ENCODE measurements at regions not wholly inside any gene's neighbourhood (a gene's known extent, or its start where the extent isn't known, plus 50 kb on each side); places are given as distances from the start of the nearest gene placed in this dataset.

- H3K4me3 ChIP-seq (ENCODE audit: low read length): no peak overlapping the region
- TF ChIP-seq ZNF274 (IDR thresholded peaks at IDR 0.05; ENCODE audit: low read depth, low read length): no peak
Observed at GRCh38 chr15:99440551-99441443, 125.0 kb upstream of the MEF2A start.

- no peak overlapping the region for H3K4me3 ChIP-seq (ENCODE audit: low read length)
- TF ChIP-seq ZNF274 (IDR thresholded peaks at IDR 0.05; ENCODE audit: low read depth, low read length): no peak
Observed at GRCh38 chr15:99441444-99441800, 124.4 kb upstream of the MEF2A start.

- no peak for TF ChIP-seq ZNF274 (IDR thresholded peaks at IDR 0.05; ENCODE audit: low read depth, low read length)
- no peak overlapping the region for H3K4me3 ChIP-seq (ENCODE audit: low read length)
Observed at GRCh38 chr15:99441871-99442251, 123.9 kb upstream of the MEF2A start.

DNA sequence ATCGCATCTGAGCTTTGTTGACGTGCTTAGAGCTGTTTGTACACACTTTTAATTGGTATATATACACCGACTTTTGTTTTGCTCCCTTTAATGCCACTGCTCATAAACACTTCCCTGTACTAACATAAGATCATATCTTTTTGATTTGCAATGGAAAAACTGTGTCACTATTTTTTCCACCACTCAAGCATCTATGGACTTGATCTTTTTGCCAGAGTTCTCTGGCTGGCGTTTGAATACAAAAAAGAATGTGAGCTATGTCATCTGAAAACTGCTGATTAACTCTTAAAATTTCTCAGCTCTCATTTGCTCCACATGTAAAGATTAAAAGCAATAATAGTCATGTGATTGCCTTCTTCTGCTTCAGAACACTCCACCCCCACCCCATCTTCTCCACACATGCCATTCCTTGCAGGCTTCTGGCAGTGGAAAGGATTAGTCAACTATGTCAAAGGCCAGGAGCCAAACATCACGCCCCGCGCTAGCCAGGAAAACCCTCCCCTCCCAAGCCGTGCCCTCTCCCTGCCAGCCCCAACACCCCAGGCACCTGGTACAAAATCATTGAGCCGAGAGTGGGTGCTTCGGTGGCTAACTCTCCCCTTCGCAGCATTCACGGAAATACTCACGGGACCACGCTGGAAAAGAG lies 123.4 kb upstream of the MEF2A start:
- no peak for TF ChIP-seq ZNF274 (IDR thresholded peaks at IDR 0.05; ENCODE audit: low read depth, low read length)
- H3K4me3 ChIP-seq (ENCODE audit: low read length): no peak overlapping the region

DNA sequence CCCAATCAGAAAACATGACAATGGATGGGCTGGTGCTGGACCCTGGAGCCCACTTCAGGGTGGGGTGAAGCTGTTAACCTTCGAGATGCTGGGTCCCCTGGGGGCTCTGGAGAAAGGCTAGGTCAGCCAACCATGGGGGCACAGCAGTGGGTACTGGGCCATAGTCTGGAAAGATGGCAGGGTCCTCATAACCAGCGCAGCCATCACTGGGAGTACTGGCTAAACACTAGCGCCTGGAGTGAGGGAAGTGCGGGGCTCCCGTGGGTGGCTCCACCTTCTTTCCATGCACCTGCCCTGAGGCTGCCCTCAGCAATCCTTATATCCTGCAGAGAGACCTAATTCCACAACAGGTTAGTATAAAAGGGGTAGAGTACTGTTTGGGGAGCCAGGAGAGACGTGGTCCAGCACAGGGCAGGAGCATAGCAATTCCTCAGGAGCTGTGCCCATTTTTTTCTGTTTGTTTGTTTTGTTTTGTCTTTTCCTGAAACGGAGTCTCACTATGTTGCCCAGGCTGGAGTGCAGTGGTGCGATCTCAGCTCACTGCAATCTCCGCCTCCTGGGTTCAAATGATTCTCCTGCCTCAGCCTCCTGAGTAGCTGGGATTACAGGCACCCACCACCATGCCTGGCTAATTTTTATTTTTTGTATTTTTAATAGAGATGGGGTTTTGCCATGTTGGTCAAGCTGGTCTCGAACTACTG lies 122.6 kb upstream of the MEF2A start:
- no peak overlapping the region for H3K4me3 ChIP-seq (ENCODE audit: low read length)
- no peak for TF ChIP-seq ZNF274 (IDR thresholded peaks at IDR 0.05; ENCODE audit: low read depth, low read length)

DNA sequence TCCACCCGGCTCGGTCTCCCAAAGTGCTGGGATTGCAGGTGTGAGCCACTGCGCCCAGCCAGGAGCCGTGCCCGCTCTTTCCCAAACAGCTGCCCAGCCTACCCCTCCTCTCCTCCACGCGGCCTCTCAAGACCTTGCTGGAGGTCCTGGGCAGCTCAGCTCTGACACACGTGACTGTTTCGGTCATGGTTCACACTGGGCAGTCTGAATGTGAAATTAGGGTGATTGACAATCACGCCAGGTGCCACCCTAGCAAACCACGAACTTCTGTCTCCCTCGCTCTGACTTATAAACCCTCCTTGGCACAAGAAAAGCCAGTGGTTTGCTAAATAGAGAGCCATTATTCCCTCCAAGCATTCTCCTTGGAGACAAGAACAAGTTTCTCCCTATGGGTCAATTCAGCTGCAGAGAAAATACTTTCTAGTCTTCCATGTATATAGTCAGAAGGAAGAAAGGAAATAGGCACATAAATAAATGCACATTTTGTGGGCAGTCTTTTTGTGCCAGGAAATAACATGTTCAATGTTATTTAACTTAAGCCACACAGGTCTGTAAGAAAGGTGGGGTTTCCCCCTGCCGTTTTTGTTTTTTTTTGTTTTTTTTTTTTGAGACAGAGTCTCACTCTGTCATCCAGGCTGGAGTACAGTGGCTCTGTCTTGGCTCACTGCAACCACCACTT lies 121.9 kb upstream of the MEF2A start:
- no peak for TF ChIP-seq ZNF274 (IDR thresholded peaks at IDR 0.05; ENCODE audit: low read depth, low read length)
- no peak overlapping the region for H3K4me3 ChIP-seq (ENCODE audit: low read length)

DNA sequence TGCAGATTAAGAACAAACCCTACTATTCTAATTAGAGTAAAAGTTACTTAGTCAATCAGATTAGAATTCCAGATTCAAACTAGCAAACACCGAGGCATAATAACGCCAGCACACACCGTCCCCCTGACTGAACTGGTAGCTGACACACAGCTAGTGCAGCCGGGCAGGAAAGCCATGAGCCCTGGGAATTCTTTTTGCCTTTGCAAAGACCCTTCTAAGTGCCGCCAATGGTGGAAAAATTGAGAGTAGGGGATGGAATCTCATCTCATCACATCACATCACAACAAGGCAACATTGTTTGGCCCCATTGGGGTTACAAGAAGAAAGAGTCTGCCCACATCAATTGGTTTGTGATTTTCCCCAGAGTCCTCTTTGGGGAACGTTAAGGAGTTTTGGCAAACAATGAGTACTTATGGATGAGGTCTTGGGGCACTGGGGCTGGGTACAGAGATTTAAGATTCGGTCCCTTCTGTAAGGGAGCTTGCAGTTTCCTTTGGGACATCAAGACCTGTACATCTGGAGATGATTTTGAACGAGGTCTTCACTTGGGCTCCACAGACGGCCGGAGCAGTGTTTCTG lies 120.4 kb upstream of the MEF2A start:
- no peak overlapping the region for H3K4me3 ChIP-seq (ENCODE audit: low read length)
- no peak for TF ChIP-seq ZNF274 (IDR thresholded peaks at IDR 0.05; ENCODE audit: low read depth, low read length)

GRCh38 chr15:99446565-99447496 lies 119.0 kb upstream of the MEF2A start:
- TF ChIP-seq ZNF274 (IDR thresholded peaks at IDR 0.05; ENCODE audit: low read depth, low read length): no peak
- no peak overlapping the region for H3K4me3 ChIP-seq (ENCODE audit: low read length)

DNA sequence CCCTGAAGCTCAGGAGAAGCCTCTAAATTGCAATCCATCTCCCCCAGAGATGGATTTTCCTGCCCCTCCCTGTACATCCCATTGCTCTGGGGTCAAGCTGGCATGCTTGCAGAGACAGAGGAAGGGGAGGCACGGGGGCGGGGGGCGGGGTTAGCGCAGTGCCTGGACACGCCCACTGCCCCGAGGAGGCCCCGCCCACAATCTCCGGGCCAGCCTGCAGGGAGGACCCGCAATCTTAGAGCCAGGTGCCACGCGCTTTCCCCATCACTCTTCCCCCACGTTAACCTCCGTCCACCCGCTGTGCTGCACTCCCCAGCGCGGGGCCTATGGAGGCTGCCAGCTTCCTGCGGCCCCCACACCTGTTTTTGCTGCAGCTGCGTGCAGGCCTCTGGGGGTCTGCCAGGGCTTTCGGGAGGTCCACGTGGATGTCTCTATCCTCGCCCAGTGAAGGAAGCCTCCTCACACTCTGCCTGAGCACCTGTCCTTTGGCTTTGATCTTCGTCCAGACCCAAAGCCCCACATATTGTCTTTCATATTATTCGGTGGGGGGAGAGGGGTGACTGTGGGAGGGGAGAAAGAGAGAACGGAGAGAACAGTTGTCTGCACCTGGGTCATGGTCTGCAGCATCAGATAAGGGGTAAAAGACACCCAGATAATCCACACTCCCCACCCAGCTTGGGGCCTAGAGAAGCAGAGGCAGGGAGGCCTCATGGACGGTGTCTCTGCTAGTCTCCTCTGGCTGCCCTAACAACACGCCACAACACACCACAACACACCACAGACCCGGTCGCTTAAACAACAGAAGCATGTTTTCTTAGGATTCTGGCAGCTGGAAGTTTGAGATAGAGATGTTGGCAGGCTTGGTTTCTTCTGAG lies 118.0 kb upstream of the MEF2A start:
- no peak for TF ChIP-seq ZNF274 (IDR thresholded peaks at IDR 0.05; ENCODE audit: low read depth, low read length)
- no peak overlapping the region for H3K4me3 ChIP-seq (ENCODE audit: low read length)

- H3K4me3 ChIP-seq (ENCODE audit: low read length): no peak overlapping the region
- TF ChIP-seq ZNF274 (IDR thresholded peaks at IDR 0.05; ENCODE audit: low read depth, low read length): no peak
Observed at GRCh38 chr15:99449514-99449913, 116.3 kb upstream of the MEF2A start.

DNA sequence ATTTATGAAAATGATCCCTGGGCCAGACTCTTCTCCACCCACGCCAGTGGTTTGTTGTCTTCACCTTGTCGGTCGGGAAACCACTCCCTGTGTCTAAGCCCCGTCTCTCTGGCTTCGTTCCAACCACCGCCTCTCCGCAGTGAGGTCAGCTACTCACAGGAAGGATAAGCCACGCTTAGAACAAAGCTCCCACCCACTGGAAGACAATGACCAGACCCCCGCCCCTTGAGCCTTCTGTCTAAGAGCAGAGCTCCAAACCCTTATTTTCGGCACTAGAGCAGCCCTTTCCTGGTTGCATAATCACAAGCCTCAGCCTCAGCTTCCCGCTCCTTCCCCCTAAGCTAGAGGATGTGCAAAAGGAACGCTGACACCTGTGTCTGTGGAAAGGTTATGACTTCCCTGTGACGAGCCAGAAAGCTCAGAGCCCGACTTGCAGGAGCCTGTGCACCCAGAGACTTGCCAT lies 114.9 kb upstream of the MEF2A start:
- H3K4me3 ChIP-seq (ENCODE audit: low read length): no peak overlapping the region
- TF ChIP-seq ZNF274 (IDR thresholded peaks at IDR 0.05; ENCODE audit: low read depth, low read length): no peak

- H3K4me3 ChIP-seq (ENCODE audit: low read length): no peak overlapping the region
- no peak for TF ChIP-seq ZNF274 (IDR thresholded peaks at IDR 0.05; ENCODE audit: low read depth, low read length)
Observed at GRCh38 chr15:99451484-99451883, 114.3 kb upstream of the MEF2A start.
